ENCODE measurements at regions not wholly inside any gene's neighbourhood (a gene's known extent, or its start where the extent isn't known, plus 50 kb on each side); places are given as distances from the start of the nearest gene placed in this dataset.

DNA sequence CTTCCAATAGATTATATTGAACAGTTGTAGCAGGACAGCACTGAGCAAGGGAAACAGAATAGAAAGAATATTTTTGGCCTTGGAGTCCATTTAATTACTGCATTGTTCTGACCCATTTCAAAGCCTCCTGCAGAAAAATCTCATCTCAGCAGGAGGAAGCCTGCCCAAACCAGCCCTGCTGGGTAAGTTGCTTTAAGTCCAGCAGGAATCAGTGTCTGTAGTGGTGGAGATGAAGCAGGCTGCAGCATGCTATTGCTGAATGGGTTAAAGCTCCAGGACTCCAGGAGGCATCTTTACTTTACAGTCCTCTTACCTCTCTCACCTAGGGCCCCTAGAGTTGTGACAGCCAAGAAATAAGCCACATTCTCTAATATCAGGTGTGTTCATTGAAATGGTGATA, 380.3 kb upstream of the THBS1 start (continued):
- TF ChIP-seq, protein P1, sequence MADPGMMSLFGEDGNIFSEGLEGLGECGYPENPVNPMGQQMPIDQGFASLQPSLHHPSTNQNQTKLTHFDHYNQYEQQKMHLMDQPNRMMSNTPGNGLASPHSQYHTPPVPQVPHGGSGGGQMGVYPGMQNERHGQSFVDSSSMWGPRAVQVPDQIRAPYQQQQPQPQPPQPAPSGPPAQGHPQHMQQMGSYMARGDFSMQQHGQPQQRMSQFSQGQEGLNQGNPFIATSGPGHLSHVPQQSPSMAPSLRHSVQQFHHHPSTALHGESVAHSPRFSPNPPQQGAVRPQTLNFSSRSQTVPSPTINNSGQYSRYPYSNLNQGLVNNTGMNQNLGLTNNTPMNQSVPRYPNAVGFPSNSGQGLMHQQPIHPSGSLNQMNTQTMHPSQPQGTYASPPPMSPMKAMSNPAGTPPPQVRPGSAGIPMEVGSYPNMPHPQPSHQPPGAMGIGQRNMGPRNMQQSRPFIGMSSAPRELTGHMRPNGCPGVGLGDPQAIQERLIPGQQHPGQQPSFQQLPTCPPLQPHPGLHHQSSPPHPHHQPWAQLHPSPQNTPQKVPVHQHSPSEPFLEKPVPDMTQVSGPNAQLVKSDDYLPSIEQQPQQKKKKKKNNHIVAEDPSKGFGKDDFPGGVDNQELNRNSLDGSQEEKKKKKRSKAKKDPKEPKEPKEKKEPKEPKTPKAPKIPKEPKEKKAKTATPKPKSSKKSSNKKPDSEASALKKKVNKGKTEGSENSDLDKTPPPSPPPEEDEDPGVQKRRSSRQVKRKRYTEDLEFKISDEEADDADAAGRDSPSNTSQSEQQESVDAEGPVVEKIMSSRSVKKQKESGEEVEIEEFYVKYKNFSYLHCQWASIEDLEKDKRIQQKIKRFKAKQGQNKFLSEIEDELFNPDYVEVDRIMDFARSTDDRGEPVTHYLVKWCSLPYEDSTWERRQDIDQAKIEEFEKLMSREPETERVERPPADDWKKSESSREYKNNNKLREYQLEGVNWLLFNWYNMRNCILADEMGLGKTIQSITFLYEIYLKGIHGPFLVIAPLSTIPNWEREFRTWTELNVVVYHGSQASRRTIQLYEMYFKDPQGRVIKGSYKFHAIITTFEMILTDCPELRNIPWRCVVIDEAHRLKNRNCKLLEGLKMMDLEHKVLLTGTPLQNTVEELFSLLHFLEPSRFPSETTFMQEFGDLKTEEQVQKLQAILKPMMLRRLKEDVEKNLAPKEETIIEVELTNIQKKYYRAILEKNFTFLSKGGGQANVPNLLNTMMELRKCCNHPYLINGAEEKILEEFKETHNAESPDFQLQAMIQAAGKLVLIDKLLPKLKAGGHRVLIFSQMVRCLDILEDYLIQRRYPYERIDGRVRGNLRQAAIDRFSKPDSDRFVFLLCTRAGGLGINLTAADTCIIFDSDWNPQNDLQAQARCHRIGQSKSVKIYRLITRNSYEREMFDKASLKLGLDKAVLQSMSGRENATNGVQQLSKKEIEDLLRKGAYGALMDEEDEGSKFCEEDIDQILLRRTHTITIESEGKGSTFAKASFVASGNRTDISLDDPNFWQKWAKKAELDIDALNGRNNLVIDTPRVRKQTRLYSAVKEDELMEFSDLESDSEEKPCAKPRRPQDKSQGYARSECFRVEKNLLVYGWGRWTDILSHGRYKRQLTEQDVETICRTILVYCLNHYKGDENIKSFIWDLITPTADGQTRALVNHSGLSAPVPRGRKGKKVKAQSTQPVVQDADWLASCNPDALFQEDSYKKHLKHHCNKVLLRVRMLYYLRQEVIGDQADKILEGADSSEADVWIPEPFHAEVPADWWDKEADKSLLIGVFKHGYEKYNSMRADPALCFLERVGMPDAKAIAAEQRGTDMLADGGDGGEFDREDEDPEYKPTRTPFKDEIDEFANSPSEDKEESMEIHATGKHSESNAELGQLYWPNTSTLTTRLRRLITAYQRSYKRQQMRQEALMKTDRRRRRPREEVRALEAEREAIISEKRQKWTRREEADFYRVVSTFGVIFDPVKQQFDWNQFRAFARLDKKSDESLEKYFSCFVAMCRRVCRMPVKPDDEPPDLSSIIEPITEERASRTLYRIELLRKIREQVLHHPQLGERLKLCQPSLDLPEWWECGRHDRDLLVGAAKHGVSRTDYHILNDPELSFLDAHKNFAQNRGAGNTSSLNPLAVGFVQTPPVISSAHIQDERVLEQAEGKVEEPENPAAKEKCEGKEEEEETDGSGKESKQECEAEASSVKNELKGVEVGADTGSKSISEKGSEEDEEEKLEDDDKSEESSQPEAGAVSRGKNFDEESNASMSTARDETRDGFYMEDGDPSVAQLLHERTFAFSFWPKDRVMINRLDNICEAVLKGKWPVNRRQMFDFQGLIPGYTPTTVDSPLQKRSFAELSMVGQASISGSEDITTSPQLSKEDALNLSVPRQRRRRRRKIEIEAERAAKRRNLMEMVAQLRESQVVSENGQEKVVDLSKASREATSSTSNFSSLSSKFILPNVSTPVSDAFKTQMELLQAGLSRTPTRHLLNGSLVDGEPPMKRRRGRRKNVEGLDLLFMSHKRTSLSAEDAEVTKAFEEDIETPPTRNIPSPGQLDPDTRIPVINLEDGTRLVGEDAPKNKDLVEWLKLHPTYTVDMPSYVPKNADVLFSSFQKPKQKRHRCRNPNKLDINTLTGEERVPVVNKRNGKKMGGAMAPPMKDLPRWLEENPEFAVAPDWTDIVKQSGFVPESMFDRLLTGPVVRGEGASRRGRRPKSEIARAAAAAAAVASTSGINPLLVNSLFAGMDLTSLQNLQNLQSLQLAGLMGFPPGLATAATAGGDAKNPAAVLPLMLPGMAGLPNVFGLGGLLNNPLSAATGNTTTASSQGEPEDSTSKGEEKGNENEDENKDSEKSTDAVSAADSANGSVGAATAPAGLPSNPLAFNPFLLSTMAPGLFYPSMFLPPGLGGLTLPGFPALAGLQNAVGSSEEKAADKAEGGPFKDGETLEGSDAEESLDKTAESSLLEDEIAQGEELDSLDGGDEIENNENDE (IDR thresholded peaks at IDR 0.05; ENCODE audit: insufficient replicate concordance, low read length), result no peak
- TF ChIP-seq RFX5 (IDR thresholded peaks at IDR 0.05; ENCODE audit: borderline replicate concordance, low read depth, low read length), result no peak
- no peak for TF ChIP-seq POLR2A (IDR thresholded peaks at IDR 0.05; ENCODE audit: control extremely low read depth in 1 of 2, low read depth in 2 of 2, low read length in 2 of 2)
